ENCODE measurements at regions not wholly inside any gene's neighbourhood (a gene's known extent, or its start where the extent isn't known, plus 50 kb on each side); places are given as distances from the start of the nearest gene placed in this dataset.

GRCh38 chr1:87278825-87279535 lies 49.7 kb upstream of the LMO4 start:
- Histone ChIP-seq H3K4me3 (no peak overlapping the region), H4K20me1 (replicated peaks; ENCODE audit: insufficient read depth) (no peaks in the 10 kb centered on the region), H3K79me2 (replicated peaks; ENCODE audit: insufficient read depth) (no peaks in the 10 kb centered on the region), H3K27ac (ENCODE audit: low read depth) (no peak overlapping the region), H3K9me2 (ENCODE audit: insufficient read depth) (no peaks in the 10 kb centered on the region), H3K36me3 (ENCODE audit: insufficient read depth) (no peaks in the 10 kb centered on the region), H3K27me3 (ENCODE audit: insufficient read depth) (no peaks in the 10 kb centered on the region), H3K4me1 (ENCODE audit: insufficient read depth) (0 out of 2 replicates have a peak, but pooled peaks cover 4% of the 10 kb centered on the region), H3F3A (replicated peaks; ENCODE audit: low read depth) (no peaks in the 10 kb centered on the region), H2AFZ (no peak overlapping the region; the same call in 1 of the 2 replicates), H3K4me2 (no peak overlapping the region)
- Mint-ChIP-seq H3K27ac (no peak overlapping the region), H3K36me3 (ENCODE audit: low read depth) (no peaks in the 10 kb centered on the region), H3K4me1 (peaks cover 17% of the 10 kb centered on the region), H3K4me3 (no peak overlapping the region), H3K27me3 (ENCODE audit: insufficient read depth, low read depth, poor library complexity) (no peaks in the 10 kb centered on the region), H3K9me3 (no peaks in the 10 kb centered on the region)
- TF ChIP-seq ZNF462 (CRISPR knock-in tag; IDR thresholded peaks at IDR 0.05), result no peak
- no peak for TF ChIP-seq EZH2 (IDR thresholded peaks at IDR 0.05; ENCODE audit: low read depth, unreplicated experiment)
- no peak for TF ChIP-seq CREB1 (CRISPR knock-in tag; IDR thresholded peaks at IDR 0.05; ENCODE audit: low read depth)
- no peak for TF ChIP-seq ZNF331 (CRISPR knock-in tag; IDR thresholded peaks at IDR 0.05; ENCODE audit: low read depth)
- TF ChIP-seq STAT1 (IDR thresholded peaks at IDR 0.05; ENCODE audit: unreplicated experiment), result no peak
- no peak for TF ChIP-seq ZNF114 (CRISPR knock-in tag; IDR thresholded peaks at IDR 0.05)
- no peak for TF ChIP-seq REST (IDR thresholded peaks at IDR 0.05; ENCODE audit: unreplicated experiment)
- no peak for TF ChIP-seq ETS1 (IDR thresholded peaks at IDR 0.05)
- no peak for TF ChIP-seq POLR2AphosphoS5 (IDR thresholded peaks at IDR 0.05; ENCODE audit: low read depth)
- no peak for TF ChIP-seq NANOG (IDR thresholded peaks at IDR 0.05; ENCODE audit: borderline replicate concordance)
- no peak for TF ChIP-seq JUNB (IDR thresholded peaks at IDR 0.05; ENCODE audit: unreplicated experiment)
- no peak for TF ChIP-seq EZH2phosphoT487 (IDR thresholded peaks at IDR 0.05; ENCODE audit: unreplicated experiment)
- TF ChIP-seq, protein P1, sequence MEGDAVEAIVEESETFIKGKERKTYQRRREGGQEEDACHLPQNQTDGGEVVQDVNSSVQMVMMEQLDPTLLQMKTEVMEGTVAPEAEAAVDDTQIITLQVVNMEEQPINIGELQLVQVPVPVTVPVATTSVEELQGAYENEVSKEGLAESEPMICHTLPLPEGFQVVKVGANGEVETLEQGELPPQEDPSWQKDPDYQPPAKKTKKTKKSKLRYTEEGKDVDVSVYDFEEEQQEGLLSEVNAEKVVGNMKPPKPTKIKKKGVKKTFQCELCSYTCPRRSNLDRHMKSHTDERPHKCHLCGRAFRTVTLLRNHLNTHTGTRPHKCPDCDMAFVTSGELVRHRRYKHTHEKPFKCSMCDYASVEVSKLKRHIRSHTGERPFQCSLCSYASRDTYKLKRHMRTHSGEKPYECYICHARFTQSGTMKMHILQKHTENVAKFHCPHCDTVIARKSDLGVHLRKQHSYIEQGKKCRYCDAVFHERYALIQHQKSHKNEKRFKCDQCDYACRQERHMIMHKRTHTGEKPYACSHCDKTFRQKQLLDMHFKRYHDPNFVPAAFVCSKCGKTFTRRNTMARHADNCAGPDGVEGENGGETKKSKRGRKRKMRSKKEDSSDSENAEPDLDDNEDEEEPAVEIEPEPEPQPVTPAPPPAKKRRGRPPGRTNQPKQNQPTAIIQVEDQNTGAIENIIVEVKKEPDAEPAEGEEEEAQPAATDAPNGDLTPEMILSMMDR (conservative IDR thresholded peaks at IDR 0.05; ENCODE audit: low read depth in 2 of 2), result no peak
- no peak for DNase-seq (ENCODE audit: low spot score)
- ATAC-seq, result no peak

All from GM23338 (cell line).